GM19463 (cell line): ENCODE measurements at regions not wholly inside any gene's neighbourhood (a gene's known extent, or its start where the extent isn't known, plus 50 kb on each side); places are given as distances from the start of the nearest gene placed in this dataset.

Source experiments
- ATAC-seq: cut with Tn5 transposase; IDR thresholded peaks from one replicate; pipeline ENCODE4 v1.9.1; 2021; ENCODE audit warnings: mild to moderate bottlenecking, moderate library complexity; ENCODE audit not compliant: unreplicated experiment

DNA sequence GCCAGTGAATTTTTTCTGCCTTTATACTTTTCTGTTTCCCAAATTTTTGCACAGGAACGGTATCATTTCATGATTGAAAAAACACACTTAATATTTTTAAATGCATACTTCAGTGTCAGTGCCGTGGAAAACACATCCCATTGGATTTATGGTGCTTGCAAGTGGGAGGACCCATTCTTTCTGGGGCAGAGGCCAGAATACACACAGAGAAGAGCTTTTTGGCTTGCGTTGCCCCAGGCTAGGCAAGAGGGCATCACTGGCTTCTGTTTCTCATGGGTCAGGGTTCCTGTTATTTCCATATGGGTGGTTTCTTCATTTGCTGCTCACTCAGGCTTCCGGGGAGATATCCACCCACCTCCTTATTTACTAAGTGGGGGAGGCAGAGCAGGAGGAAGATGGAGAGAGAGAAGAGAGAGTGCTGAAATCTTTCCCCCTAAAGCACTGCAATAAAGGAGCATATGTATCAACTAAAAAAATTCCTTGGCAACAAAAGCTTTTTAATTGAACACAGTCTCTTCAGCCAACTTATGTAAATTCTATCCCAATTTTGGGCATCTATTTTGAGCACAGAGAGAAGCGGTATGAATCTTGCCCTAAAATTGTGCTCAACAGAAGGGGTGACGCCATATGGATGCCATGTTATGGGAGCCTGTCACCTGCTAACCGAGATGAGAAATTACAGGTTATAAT, 66.0 kb upstream of the KIRREL3 start:
- no peak for ATAC-seq

DNA sequence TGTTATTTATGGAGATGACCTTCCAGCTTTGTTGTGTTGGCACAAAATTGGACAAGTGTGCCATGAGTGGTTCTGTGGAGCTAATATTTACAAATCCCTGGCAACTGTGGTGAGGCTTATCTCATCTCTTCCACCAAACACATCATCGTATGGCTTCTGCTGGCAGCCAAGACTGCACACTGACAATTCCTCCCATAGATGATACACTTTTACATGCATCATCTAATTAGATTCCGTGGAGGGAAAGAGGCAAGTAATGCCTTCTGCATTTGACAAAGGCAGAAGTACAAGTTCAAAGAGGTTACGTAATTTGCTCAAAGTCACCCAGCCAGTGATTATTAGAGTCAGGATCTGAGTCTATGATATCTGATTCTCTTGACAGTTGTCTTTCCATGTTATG, 62.7 kb upstream of the KIRREL3 start:
- no peak for ATAC-seq

DNA sequence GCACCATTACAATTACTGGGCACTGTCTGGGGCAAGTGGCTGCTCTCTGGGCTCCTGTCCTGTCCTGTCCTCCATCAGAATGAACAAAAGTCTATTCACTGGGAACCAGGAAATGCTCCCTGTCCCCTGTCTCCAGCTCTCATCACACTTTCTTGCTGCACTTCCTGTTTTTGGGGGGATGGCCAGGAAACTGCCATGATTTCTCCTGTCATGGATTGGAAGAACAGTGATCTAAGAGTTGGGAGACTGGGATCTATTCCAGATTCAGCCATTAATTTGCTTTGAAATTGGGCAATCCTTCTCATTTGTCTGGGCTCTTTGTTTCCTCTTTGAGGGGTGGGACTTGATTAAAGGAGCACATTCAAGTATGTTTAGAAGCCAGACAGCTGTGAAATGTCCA, 61.4 kb upstream of the KIRREL3 start:
- no peak for ATAC-seq

DNA sequence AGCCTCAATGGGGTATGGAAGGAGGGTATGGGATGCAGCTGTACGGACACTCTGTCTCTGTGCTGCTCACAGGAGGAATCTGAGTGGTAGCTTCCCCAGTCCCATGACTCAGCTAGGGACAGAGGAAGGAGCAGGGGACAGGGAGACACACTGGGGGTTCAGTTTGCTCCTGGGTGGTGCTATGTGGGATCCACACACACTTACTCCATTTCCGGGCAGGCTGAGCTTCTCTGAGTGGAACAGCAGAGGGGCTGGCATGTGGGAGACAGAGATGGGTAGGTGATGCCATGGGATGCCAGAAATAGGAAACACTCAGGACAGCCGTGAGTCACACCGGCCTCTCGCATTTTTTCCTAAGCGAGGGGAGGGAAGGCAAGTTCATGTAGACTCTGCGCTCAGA, 59.2 kb upstream of the KIRREL3 start:
- no peak for ATAC-seq

DNA sequence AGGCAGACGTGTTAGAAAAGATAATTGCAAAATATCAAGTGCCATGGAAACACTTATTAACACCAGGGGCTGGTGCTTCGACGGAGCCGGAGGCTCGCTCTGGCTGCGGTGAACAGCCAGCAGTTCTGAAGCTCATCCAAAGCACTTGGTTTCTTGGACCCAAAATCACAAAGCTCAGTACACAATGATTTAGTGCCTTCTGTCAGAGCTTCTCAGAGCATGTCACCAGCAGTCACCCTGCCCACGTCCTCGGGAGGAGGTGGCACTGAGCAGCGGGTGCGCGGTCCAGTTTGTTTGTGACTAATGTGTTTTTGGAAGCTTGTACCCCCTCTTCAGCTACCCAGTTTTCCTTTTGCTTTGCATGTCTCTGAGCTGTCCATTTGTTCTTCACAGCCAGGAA, 58.7 kb upstream of the KIRREL3 start:
- ATAC-seq: no peak

DNA sequence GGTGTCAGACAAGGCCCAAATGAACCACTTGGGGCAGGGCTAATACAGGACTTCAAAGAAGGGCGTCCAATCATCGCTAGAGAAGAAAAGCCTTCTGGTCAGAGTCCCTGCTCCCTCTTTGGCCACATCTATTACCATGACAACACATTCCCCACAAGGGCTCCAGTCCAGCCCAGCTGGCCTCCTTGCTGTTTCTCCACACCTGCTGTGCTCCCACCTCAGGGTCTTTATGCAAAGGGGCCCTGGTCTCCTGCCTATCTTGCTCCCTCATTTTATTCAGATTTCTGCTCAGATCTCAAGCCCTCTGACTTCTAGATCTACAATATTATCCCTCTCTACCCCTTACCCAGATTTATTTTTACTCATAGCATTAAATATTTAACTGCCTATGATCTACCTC, 58.0 kb upstream of the KIRREL3 start:
- no peak for ATAC-seq

DNA sequence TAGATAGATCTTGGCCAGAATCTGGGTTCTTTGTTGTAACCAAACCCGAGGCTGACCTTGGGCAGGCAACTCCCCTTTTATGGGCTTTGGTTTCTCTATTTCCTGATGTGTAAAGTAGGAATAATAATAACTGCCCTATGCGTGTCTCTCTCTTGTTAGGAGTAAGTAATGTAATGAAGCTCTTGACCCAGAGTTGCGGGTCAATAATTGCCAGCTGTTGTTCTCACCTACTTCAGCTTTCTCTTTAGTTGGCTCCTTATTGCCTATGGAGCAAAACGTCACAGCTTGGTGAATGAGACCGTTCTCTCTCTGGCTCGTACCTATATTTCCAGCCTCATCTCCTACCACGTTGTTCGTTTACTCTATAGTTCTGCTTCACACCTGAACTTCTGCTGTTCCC, 56.6 kb upstream of the KIRREL3 start:
- ATAC-seq: no peak

DNA sequence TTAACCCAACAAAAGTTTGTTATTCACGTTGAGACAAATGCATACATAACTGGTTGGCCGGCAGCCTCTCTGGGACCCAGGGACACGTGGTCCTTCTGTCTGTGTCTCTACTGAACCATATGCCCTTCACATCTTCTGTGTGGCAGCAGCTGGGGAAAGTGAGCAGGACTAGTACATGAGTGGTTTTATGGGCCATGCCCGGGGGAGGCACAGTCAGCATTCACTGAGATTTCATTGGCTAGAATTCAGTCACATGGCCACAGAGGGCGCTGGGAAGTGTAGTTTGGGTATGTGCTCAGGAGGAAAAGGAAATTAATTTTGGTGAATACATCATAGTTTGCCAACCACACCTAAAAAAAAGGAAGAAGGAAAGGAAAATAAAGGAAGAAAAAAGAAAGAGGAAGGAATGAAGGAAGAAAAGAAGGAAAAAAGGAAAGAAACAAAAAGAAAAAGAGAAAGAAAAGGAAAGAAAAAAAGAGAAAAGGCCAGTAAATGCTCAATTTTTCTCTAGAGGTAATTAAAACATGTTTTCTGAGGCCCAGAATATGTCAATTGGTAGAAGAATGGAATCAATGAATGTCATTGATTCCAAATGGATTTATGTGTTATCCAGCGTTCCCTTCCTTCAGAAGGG, 55.9 kb upstream of the KIRREL3 start:
- ATAC-seq: no peak

DNA sequence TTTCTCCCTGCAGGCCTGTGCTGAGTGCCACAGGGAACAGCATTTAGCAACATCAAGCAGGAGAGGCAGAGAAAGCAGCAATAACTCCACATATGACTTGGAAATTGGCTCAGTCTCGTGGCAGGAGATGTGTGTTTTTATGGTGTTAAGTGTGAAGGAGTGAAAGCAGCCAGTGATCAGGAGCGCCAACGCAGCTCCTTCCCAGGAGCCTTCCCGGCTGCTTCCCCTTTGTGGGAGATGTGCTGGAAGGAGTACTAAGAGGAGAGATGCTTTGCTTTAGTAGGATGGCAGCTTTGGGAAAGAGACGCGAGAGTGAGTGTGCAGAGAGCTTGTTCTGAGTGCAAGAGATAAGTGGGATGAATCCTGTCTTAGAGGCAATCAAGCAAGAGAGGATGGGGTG, 54.7 kb upstream of the KIRREL3 start:
- ATAC-seq: no peak

DNA sequence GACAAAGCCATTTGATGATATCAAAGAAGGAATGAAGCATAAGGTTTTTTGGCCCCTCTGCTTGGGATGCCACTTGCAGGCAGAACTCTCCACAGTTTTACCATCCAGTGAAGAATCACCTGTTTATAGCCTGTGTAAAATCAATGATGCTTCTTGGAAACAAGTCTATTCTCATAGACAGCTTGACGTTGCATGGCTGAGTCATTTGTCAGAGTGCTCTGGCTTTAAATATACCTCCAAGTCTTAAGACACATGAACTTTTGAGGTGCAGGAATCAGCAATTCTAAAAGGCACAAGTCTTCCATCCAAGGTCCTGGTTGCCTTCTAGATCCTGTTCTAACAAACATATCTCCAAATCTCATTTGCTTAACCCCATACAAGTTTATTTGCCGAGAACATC, 53.6 kb upstream of the KIRREL3 start:
- ATAC-seq: no peak

DNA sequence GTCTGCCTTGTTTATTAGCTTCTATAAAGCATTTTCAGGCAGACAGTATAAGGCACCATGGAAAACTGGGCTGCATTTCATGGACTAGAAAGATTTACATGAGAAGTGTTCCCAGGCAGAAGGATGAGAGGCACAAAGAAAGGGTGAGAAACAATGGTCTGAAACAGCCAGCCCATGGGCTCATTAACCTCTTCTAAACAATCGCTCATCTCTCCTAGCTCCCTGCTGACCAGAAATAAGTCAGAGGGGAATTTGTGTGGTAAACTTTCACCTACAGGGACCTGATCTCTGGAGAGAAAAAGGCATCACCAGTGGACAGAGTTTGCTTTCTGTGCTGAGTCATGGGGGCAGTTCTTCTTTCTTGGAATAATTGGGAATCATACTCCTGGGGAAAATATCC, 51.8 kb upstream of the KIRREL3 start:
- ATAC-seq: no peak
